ENCODE measurements at regions not wholly inside any gene's neighbourhood (a gene's known extent, or its start where the extent isn't known, plus 50 kb on each side); places are given as distances from the start of the nearest gene placed in this dataset.

- Histone ChIP-seq H3K9me3 (ENCODE audit: severe bottlenecking) (no peaks in the 10 kb centered on the region), H3K4me3 (ENCODE audit: low read depth, low read length) (no peak overlapping the region), H3K27me3 (ENCODE audit: insufficient read depth, low read depth, severe bottlenecking) (no peaks in the 10 kb centered on the region), H3K27ac (no peak overlapping the region), H3K36me3 (no peaks in the 10 kb centered on the region)
- TF ChIP-seq, protein P1, sequence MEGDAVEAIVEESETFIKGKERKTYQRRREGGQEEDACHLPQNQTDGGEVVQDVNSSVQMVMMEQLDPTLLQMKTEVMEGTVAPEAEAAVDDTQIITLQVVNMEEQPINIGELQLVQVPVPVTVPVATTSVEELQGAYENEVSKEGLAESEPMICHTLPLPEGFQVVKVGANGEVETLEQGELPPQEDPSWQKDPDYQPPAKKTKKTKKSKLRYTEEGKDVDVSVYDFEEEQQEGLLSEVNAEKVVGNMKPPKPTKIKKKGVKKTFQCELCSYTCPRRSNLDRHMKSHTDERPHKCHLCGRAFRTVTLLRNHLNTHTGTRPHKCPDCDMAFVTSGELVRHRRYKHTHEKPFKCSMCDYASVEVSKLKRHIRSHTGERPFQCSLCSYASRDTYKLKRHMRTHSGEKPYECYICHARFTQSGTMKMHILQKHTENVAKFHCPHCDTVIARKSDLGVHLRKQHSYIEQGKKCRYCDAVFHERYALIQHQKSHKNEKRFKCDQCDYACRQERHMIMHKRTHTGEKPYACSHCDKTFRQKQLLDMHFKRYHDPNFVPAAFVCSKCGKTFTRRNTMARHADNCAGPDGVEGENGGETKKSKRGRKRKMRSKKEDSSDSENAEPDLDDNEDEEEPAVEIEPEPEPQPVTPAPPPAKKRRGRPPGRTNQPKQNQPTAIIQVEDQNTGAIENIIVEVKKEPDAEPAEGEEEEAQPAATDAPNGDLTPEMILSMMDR (IDR thresholded peaks at IDR 0.05; ENCODE audit: low read depth, low read length): no peak
- no peak for DNase-seq
Observed at GRCh38 chr7:68965351-68965750, 632.9 kb upstream of the AUTS2 start.

GRCh38 chr7:68967598-68967997, 630.7 kb upstream of the AUTS2 start:
- no peak overlapping the region for H3K27ac ChIP-seq
- no peaks in the 10 kb centered on the region for H3K27me3 ChIP-seq (ENCODE audit: insufficient read depth, low read depth, severe bottlenecking)
- TF ChIP-seq, protein P1 (IDR thresholded peaks at IDR 0.05; ENCODE audit: low read depth, low read length): no peak
- no peak for DNase-seq
- H3K4me3 ChIP-seq (ENCODE audit: low read depth, low read length): no peak overlapping the region
- H3K36me3 ChIP-seq: no peaks in the 10 kb centered on the region
- no peaks in the 10 kb centered on the region for H3K9me3 ChIP-seq (ENCODE audit: severe bottlenecking)

DNA sequence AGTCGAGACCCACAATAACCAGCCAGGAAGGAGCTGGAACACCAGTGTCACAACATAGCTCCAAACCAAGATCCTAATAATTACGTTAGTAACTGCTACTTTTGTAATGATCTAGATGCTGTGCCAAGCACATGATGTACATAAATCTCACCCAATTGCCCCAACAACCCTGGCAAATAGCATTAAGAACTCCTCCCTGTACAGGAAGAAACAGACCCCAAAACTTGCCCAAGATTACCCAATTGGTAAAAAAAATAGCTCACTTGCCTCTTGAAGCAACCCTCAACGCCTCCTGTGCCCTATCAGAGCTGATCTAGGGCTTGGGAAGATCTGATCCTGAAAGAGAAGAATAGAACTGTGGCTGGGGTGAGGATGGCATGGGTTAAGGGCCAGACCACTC, 628.7 kb upstream of the AUTS2 start:
- no peak for DNase-seq
- H3K36me3 ChIP-seq: no peaks in the 10 kb centered on the region
- H3K27me3 ChIP-seq (ENCODE audit: insufficient read depth, low read depth, severe bottlenecking): no peaks in the 10 kb centered on the region
- no peak overlapping the region for H3K4me3 ChIP-seq (ENCODE audit: low read depth, low read length)
- H3K27ac ChIP-seq: no peak overlapping the region
- TF ChIP-seq, protein P1 (IDR thresholded peaks at IDR 0.05; ENCODE audit: low read depth, low read length): no peak
- H3K9me3 ChIP-seq (ENCODE audit: severe bottlenecking): no peaks in the 10 kb centered on the region

DNA sequence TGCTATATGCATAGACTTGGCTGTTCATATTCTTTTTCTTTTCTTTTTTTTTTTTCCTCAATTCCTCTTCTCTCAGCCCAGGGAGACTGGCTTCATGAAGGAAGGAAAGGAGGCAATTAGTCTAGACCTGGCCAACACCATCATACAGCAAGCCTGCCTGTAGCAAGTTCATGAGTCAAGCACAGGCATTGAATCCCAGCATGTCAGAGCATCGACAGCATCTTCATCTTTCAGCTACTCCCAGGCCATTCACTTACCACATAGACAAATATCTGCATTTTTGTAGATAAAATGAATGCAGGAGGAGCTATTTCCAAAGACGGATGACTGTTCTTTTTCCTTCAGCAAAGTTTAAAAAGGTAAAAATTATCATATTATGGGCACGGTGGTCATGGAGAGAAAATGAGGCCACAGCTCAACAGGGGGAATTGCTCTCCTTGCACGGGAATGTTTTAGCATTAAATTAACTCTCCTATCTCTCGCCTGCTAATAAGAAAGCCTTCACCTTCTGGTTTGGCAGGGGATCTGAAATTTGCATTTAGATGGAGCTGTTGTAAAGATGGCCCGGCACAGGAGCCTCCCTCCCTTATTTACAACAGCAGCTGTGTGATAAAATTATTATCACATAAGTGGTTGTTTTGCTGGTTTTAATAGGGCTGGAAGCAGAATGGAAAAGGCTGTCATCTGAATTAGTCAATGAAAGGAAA, 626.5 kb upstream of the AUTS2 start:
- TF ChIP-seq, protein P1 (IDR thresholded peaks at IDR 0.05; ENCODE audit: low read depth, low read length): no peak
- Histone ChIP-seq H3K27ac (no peak overlapping the region), H3K27me3 (ENCODE audit: insufficient read depth, low read depth, severe bottlenecking) (no peaks in the 10 kb centered on the region), H3K4me3 (ENCODE audit: low read depth, low read length) (no peak overlapping the region), H3K9me3 (ENCODE audit: severe bottlenecking) (no peaks in the 10 kb centered on the region), H3K36me3 (no peaks in the 10 kb centered on the region)
- DNase-seq: no peak

GRCh38 chr7:68977385-68978055, 620.8 kb upstream of the AUTS2 start:
- Histone ChIP-seq H3K9me3 (ENCODE audit: severe bottlenecking) (no peaks in the 10 kb centered on the region), H3K27ac (no peak overlapping the region), H3K4me3 (ENCODE audit: low read depth, low read length) (no peak overlapping the region), H3K36me3 (no peaks in the 10 kb centered on the region), H3K27me3 (ENCODE audit: insufficient read depth, low read depth, severe bottlenecking) (no peaks in the 10 kb centered on the region)
- TF ChIP-seq, protein P1 (IDR thresholded peaks at IDR 0.05; ENCODE audit: low read depth, low read length): no peak
- no peak for DNase-seq
